ENCODE measurements at regions not wholly inside any gene's neighbourhood (a gene's known extent, or its start where the extent isn't known, plus 50 kb on each side); places are given as distances from the start of the nearest gene placed in this dataset.

GRCh38 chr10:33534416-33534815, 199.9 kb upstream of the NRP1 start:
- DNase-seq, result no peak
- Histone ChIP-seq H3K4me3 (replicated peaks in 1 of 3; ENCODE audit: low read depth in 2 of 3, low read length in 3 of 3) (no peak overlapping the region), H3K4me1 (ENCODE audit: control insufficient read depth in 1 of 2, insufficient read depth in 2 of 2, low read length in 2 of 2) (no peaks in the 10 kb centered on the region), H3K27me3 (ENCODE audit: control insufficient read depth in 2 of 2, insufficient read depth in 2 of 2, low read length in 2 of 2) (peaks cover 6 to 9% of the 10 kb centered on the region in 2 donors), H3K36me3 (replicated peaks in 1 of 2; ENCODE audit: control insufficient read depth in 1 of 2, insufficient read depth in 2 of 2, low read length in 2 of 2) (no peaks in the 10 kb centered on the region), H3K9me3 (replicated peaks in 1 of 2; ENCODE audit: control insufficient read depth in 1 of 2, insufficient read depth in 1 of 2, low read length in 2 of 2) (peaks cover 0 to 4% of the 10 kb centered on the region in 2 donors), H3K9ac (ENCODE audit: insufficient read depth, low read length, poor library complexity, severe bottlenecking) (no peak overlapping the region), H3K27ac (ENCODE audit: low read depth in 1 of 2, low read length in 2 of 2) (no peak overlapping the region), H3K79me2 (ENCODE audit: insufficient read depth, low read length) (no peaks in the 10 kb centered on the region), H4K20me1 (ENCODE audit: insufficient read depth, low read length) (no peaks in the 10 kb centered on the region), H2AFZ (ENCODE audit: insufficient read depth, low read depth, low read length, poor library complexity, severe bottlenecking) (no peak overlapping the region), H3K4me2 (replicated peaks; ENCODE audit: extremely low read depth, low read length, poor library complexity, severe bottlenecking) (no peak overlapping the region)
- intact Hi-C loops (cut with micrococcal nuclease), result no loop called here
- Mint-ChIP-seq H3K27ac (no peak overlapping the region), H3K4me1 (no peaks in the 10 kb centered on the region), H3K36me3 (no peaks in the 10 kb centered on the region), H3K4me3 (no peak overlapping the region), H3K9me3 (peaks cover 0 to 4% (median 2%) of the 10 kb centered on the region in 7 donors), H3K27me3 (ENCODE audit: low read depth in 3 of 3) (peaks cover 5 to 17% (median 14%) of the 10 kb centered on the region in 3 donors)
- WGBS (ENCODE audit: insufficient coverage), result 88% methylated on average over 3 of the region's 4 CpGs
- TF ChIP-seq, protein P1, sequence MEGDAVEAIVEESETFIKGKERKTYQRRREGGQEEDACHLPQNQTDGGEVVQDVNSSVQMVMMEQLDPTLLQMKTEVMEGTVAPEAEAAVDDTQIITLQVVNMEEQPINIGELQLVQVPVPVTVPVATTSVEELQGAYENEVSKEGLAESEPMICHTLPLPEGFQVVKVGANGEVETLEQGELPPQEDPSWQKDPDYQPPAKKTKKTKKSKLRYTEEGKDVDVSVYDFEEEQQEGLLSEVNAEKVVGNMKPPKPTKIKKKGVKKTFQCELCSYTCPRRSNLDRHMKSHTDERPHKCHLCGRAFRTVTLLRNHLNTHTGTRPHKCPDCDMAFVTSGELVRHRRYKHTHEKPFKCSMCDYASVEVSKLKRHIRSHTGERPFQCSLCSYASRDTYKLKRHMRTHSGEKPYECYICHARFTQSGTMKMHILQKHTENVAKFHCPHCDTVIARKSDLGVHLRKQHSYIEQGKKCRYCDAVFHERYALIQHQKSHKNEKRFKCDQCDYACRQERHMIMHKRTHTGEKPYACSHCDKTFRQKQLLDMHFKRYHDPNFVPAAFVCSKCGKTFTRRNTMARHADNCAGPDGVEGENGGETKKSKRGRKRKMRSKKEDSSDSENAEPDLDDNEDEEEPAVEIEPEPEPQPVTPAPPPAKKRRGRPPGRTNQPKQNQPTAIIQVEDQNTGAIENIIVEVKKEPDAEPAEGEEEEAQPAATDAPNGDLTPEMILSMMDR (IDR thresholded peaks at IDR 0.05), result no peak

GRCh38 chr10:33533612-33534011, 199.1 kb upstream of the NRP1 start:
- intact Hi-C loops (cut with micrococcal nuclease), result no loop called here
- no peak overlapping the region for H3K4me3 ChIP-seq (replicated peaks in 1 of 3; ENCODE audit: low read depth in 2 of 3, low read length in 3 of 3)
- no peaks in the 10 kb centered on the region for H3K4me1 ChIP-seq (ENCODE audit: control insufficient read depth in 1 of 2, insufficient read depth in 2 of 2, low read length in 2 of 2)
- H3K27ac ChIP-seq (ENCODE audit: low read depth in 1 of 2, low read length in 2 of 2), result no peak overlapping the region
- peaks cover 6% of the 10 kb centered on the region in 2 donors for H3K27me3 ChIP-seq (ENCODE audit: control insufficient read depth in 2 of 2, insufficient read depth in 2 of 2, low read length in 2 of 2)
- TF ChIP-seq, protein P1 (IDR thresholded peaks at IDR 0.05), result no peak
- H3K36me3 ChIP-seq (replicated peaks in 1 of 2; ENCODE audit: control insufficient read depth in 1 of 2, insufficient read depth in 2 of 2, low read length in 2 of 2), result no peaks in the 10 kb centered on the region
- H3K27me3 Mint-ChIP-seq (ENCODE audit: low read depth in 3 of 3), result peaks cover 5 to 14% (median 14%) of the 10 kb centered on the region in 3 donors
- no peak overlapping the region for H2AFZ ChIP-seq (ENCODE audit: insufficient read depth, low read depth, low read length, poor library complexity, severe bottlenecking)
- H3K9me3 ChIP-seq (replicated peaks in 1 of 2; ENCODE audit: control insufficient read depth in 1 of 2, insufficient read depth in 1 of 2, low read length in 2 of 2), result peaks cover 0 to 4% of the 10 kb centered on the region in 2 donors
- H3K4me2 ChIP-seq (replicated peaks; ENCODE audit: extremely low read depth, low read length, poor library complexity, severe bottlenecking), result no peak overlapping the region
- no peak for DNase-seq
- no peak overlapping the region for H3K4me3 Mint-ChIP-seq
- no peaks in the 10 kb centered on the region for H3K79me2 ChIP-seq (ENCODE audit: insufficient read depth, low read length)
- no peak overlapping the region for H3K9ac ChIP-seq (ENCODE audit: insufficient read depth, low read length, poor library complexity, severe bottlenecking)
- no peaks in the 10 kb centered on the region for H3K4me1 Mint-ChIP-seq
- H4K20me1 ChIP-seq (ENCODE audit: insufficient read depth, low read length), result no peaks in the 10 kb centered on the region
- no peaks in the 10 kb centered on the region for H3K36me3 Mint-ChIP-seq
- H3K27ac Mint-ChIP-seq, result no peak overlapping the region
- peaks cover 0 to 6% (median 2%) of the 10 kb centered on the region in 7 donors for H3K9me3 Mint-ChIP-seq
- 95% methylated on average over 5 of the region's 5 CpGs for WGBS (ENCODE audit: insufficient coverage)

Measured in CD14-positive monocyte (primary cell).